OCI-LY3 (cell line): ENCODE measurements at regions not wholly inside any gene's neighbourhood (a gene's known extent, or its start where the extent isn't known, plus 50 kb on each side); places are given as distances from the start of the nearest gene placed in this dataset.

ENCODE experiments used
- EZH2phosphoT487 ChIP-seq: fragments of 200-600 bp; shearing (Covaris generic); IDR thresholded peaks from 2 replicates; pipeline ENCODE4 v1.6.1; 2018; ENCODE audit warnings: antibody characterized with exemption, mixed run types, low read depth
- TF ChIP-seq, protein P1 (sequence below): fragments of 200-600, 300-600 bp; sonication (generic); IDR thresholded peaks from 2 replicates; pipeline ENCODE4 v1.5.1; 2014; ENCODE audit warnings: antibody characterized with exemption, low read length, low read depth

DNA sequence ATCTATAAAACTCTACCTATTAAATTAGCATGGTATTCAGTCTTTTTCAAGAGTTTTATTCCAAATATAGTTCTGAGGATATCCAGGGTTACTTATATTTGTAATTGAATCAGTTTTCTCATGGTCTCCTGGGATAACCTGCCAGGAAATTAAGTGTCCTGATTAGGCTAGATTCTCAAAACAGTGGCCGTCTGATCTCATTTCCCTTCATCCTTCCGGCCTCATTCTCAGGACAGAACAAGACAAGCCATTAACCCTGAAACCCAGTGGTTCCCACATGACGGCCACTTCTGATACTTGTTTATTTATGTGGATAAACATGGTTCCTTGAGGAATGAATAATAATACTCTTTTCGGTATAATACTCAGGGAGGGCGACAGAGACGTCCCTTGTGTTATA, 417.6 kb upstream of the POT1 start:
- no peak for TF ChIP-seq EZH2phosphoT487
- TF ChIP-seq, protein P1, sequence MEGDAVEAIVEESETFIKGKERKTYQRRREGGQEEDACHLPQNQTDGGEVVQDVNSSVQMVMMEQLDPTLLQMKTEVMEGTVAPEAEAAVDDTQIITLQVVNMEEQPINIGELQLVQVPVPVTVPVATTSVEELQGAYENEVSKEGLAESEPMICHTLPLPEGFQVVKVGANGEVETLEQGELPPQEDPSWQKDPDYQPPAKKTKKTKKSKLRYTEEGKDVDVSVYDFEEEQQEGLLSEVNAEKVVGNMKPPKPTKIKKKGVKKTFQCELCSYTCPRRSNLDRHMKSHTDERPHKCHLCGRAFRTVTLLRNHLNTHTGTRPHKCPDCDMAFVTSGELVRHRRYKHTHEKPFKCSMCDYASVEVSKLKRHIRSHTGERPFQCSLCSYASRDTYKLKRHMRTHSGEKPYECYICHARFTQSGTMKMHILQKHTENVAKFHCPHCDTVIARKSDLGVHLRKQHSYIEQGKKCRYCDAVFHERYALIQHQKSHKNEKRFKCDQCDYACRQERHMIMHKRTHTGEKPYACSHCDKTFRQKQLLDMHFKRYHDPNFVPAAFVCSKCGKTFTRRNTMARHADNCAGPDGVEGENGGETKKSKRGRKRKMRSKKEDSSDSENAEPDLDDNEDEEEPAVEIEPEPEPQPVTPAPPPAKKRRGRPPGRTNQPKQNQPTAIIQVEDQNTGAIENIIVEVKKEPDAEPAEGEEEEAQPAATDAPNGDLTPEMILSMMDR, result no peak
